ENCODE measurements at regions not wholly inside any gene's neighbourhood (a gene's known extent, or its start where the extent isn't known, plus 50 kb on each side); places are given as distances from the start of the nearest gene placed in this dataset.

DNA sequence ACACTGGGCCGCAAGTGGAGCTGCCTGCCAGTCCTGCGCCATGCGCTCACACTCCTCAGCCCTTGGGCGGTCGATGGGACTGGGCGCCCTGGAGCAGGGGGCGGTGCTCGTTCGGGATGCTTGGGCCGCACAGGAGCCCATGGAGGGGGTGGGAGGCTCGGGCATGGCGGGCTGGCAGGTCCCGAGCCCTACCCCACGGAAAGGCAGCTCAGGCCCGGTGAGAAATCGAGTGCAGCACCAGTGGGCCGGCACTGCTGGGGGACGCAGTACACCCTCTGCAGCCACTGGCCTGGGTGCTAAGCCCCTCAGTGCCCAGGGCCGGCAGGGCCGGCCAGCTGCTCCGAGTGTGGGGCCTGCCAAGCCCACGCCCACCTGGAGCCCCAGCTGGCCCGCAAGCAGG, 328.7 kb upstream of the LRRC4C start:
- TF ChIP-seq, protein P1, sequence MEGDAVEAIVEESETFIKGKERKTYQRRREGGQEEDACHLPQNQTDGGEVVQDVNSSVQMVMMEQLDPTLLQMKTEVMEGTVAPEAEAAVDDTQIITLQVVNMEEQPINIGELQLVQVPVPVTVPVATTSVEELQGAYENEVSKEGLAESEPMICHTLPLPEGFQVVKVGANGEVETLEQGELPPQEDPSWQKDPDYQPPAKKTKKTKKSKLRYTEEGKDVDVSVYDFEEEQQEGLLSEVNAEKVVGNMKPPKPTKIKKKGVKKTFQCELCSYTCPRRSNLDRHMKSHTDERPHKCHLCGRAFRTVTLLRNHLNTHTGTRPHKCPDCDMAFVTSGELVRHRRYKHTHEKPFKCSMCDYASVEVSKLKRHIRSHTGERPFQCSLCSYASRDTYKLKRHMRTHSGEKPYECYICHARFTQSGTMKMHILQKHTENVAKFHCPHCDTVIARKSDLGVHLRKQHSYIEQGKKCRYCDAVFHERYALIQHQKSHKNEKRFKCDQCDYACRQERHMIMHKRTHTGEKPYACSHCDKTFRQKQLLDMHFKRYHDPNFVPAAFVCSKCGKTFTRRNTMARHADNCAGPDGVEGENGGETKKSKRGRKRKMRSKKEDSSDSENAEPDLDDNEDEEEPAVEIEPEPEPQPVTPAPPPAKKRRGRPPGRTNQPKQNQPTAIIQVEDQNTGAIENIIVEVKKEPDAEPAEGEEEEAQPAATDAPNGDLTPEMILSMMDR (IDR thresholded peaks at IDR 0.05; ENCODE audit: low read depth, low read length, poor library complexity, severe bottlenecking): no peak
- no peak for TF ChIP-seq EZH2phosphoT487 (IDR thresholded peaks at IDR 0.05; ENCODE audit: borderline replicate concordance, low read length)

Measured in DOHH2 (cell line).